ENCODE measurements at regions not wholly inside any gene's neighbourhood (a gene's known extent, or its start where the extent isn't known, plus 50 kb on each side); places are given as distances from the start of the nearest gene placed in this dataset.

DNA sequence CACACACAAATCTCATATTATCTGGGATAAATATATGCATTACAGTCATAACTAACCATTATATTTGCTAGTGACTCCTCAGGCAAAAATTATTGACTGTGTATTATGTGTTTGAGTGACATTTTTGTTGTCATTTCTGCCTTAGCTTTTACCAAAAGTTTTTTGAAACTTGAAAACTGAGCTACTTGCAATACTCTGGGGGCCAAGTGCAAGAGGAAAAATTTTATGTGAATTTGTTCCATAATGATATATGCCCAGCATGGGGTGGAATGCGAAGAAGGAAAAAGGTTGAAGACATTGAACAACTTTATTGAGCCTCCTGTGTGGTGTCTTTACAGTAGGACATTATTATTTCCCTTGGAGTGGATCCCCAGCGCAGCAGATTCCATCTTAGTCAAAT lies 176.8 kb upstream of the FERD3L start:
- Mint-ChIP-seq H3K27ac (no peak overlapping the region), H3K36me3 (ENCODE audit: low read depth) (no peaks in the 10 kb centered on the region), H3K27me3 (no peaks in the 10 kb centered on the region), H3K9me3 (peaks cover 4% of the 10 kb centered on the region), H3K4me3 (no peak overlapping the region), H3K4me1 (no peaks in the 10 kb centered on the region)
- ChIA-PET POLR2A (no interaction called here), CTCF (no interaction called here)
- no peak for DNase-seq

DNA sequence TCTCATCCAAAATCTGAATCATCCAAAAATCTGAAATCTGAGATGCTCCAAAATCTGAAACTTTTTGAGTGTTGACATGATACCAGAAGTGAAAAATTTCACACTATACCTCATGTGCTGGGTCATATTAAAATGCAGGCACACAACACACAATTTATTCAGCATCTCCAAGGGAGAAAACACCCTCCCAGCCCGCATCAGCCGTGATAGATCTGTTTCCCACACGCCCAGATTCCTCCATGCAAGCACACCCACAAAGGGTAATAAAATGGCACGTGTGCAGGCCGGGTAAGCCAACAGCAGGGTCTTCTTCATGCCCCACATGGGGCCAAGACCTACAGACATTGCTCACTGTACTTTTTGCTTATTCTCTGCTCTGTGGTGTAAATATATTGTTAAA lies 173.1 kb upstream of the FERD3L start:
- Mint-ChIP-seq H3K9me3 (peaks cover 4% of the 10 kb centered on the region), H3K4me3 (no peak overlapping the region), H3K27ac (no peak overlapping the region), H3K4me1 (no peaks in the 10 kb centered on the region), H3K27me3 (no peaks in the 10 kb centered on the region), H3K36me3 (ENCODE audit: low read depth) (no peaks in the 10 kb centered on the region)
- no peak for DNase-seq
- CTCF ChIA-PET, result no interaction called here
- POLR2A ChIA-PET, result no interaction called here

DNA sequence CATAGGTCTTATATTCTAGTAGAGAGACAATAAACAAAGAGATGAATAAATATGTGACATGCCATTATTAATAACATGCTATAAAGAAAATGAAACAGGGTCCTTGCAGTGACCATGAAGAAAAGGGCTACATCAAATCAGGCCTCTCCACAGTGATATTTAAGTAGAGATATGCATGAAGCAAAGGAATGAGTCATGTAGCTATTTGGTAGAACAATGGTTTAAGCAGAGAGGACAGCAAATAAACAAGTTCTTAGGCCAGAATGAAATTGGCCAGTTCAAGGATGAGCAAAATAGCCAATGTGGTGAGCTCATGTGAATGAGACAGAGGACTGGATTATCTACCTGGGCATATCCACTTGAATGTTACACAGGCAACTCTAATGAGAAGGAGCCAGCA lies 172.2 kb upstream of the FERD3L start:
- Mint-ChIP-seq H3K4me1 (no peaks in the 10 kb centered on the region), H3K27me3 (no peaks in the 10 kb centered on the region), H3K4me3 (no peak overlapping the region), H3K27ac (no peak overlapping the region), H3K9me3 (peaks cover 4% of the 10 kb centered on the region), H3K36me3 (ENCODE audit: low read depth) (no peaks in the 10 kb centered on the region)
- POLR2A ChIA-PET, result no interaction called here
- no peak for DNase-seq
- CTCF ChIA-PET, result no interaction called here

DNA sequence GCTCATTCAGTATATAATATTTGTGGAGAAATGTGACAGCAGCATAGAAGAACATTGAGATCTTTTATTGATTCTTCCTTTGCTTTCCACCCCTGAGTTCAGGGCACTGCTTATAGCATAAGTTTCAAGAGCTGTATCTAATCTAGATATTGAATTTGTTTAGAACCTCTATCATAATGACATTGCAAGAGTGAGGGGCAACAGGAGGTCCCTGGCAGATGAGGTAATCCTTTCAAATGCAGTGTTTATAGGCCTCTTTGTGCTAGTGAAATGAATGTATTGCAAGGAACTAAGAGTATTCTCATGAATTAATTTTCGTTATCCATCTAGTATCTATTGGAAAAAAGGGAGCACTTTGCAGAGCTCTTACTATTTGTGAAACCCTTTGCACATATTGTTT lies 167.2 kb upstream of the FERD3L start:
- Mint-ChIP-seq H3K4me1 (no peaks in the 10 kb centered on the region), H3K9me3 (peaks cover 2% of the 10 kb centered on the region), H3K4me3 (no peak overlapping the region), H3K36me3 (ENCODE audit: low read depth) (no peaks in the 10 kb centered on the region), H3K27ac (no peak overlapping the region), H3K27me3 (no peaks in the 10 kb centered on the region)
- ChIA-PET CTCF (no interaction called here), POLR2A (no interaction called here)
- no peak for DNase-seq

DNA sequence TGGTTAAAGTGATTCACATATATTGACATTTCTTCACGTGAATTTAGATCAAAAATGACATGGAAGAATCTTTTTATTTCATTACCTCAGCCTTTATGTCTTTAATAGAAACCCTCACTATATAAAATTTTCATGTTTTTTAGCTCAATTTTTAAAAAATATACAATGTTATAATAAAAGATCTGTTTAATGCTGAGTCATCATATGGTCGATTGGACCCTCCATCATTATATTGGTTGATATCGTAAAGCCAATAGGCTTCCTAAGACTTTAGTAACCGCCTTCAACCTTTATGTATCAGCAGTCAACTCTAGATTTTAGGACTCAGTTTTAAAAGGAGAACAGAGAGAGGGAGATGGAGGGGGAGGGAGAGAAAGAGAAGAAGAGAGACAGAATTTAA lies 162.3 kb upstream of the FERD3L start:
- POLR2A ChIA-PET, result no interaction called here
- no peaks in the 10 kb centered on the region for H3K27me3 Mint-ChIP-seq

DNA sequence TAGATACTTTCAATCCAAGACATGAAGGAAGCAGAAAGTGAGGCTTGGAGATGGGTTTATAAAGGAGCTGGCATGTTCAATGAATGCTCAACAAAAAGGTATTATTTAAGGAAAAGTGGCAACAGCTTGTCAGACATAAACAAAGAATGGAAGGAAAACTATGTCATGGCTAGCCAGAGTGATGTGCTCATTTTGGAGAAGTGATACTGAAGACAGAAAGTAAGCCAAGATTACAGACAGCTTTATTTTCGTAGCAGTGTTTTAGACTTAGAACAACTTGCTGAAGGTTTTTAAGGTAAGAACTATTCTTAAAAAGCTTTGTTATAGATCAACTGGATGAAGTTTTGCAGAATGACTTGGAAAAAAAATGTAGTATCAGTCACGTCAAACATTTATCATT lies 160.5 kb upstream of the FERD3L start:
- H3K27me3 Mint-ChIP-seq, result no peaks in the 10 kb centered on the region
- no peak for DNase-seq
- ChIA-PET POLR2A (no interaction called here), CTCF (no interaction called here)
- H3K36me3 Mint-ChIP-seq (ENCODE audit: low read depth), result no peaks in the 10 kb centered on the region
- H3K4me1 Mint-ChIP-seq, result no peaks in the 10 kb centered on the region
- H3K27ac Mint-ChIP-seq, result no peak overlapping the region
- no peak overlapping the region for H3K4me3 Mint-ChIP-seq
- H3K9me3 Mint-ChIP-seq, result peaks cover 2% of the 10 kb centered on the region

More for the DNA sequence above, 162.3 kb upstream of the FERD3L start:
- no peaks in the 10 kb centered on the region for H3K36me3 Mint-ChIP-seq (ENCODE audit: low read depth)
- peaks cover 2% of the 10 kb centered on the region for H3K9me3 Mint-ChIP-seq
- H3K4me3 Mint-ChIP-seq, result no peak overlapping the region
- H3K27ac Mint-ChIP-seq, result no peak overlapping the region
- DNase-seq, result no peak
- CTCF ChIA-PET, result no interaction called here
- no peaks in the 10 kb centered on the region for H3K4me1 Mint-ChIP-seq

DNA sequence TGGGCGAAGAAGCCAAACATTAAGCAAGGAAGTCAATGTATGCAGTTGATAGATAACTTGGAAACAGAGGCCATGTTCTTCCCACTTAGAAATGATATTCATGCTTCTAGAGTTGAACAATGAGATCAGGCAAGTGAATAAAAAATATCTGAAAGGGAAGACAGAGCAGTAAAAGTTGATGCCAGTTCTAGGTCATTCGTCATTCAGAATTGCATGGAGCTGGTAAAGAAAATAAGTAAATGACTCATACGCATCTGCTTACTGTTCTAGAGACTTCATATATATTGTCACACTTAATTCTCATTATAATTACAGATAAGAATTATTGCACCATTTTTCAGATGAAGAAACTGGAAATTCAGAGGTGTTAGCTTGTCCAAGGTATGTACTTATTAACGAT lies 158.9 kb upstream of the FERD3L start:
- ChIA-PET CTCF (no interaction called here), POLR2A (no interaction called here)
- no peak for DNase-seq
- Mint-ChIP-seq H3K36me3 (ENCODE audit: low read depth) (no peaks in the 10 kb centered on the region), H3K9me3 (no peaks in the 10 kb centered on the region), H3K4me1 (no peaks in the 10 kb centered on the region), H3K4me3 (no peak overlapping the region), H3K27me3 (no peaks in the 10 kb centered on the region), H3K27ac (no peak overlapping the region)

DNA sequence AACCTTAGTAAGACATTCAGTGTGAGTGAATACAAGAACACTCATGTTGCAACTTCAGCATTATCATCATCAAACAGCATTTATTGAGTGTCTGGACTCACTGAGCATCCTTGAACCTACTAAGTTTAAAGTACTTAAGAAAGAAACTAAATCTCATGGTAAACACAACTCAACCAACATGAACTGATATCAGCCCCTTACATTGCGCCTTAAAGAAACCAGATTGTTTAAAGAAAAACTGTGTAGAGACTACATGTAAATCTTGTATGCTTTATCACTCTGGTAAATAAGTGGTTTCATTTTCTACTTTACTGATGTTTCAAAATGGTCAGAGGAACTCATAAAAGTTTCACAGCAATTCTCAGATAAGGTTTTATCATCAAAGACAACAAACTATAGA lies 157.5 kb upstream of the FERD3L start:
- no peaks in the 10 kb centered on the region for H3K36me3 Mint-ChIP-seq (ENCODE audit: low read depth)
- H3K4me3 Mint-ChIP-seq, result no peak overlapping the region
- H3K27me3 Mint-ChIP-seq, result no peaks in the 10 kb centered on the region
- CTCF ChIA-PET, result no interaction called here
- no peaks in the 10 kb centered on the region for H3K4me1 Mint-ChIP-seq
- H3K9me3 Mint-ChIP-seq, result peaks cover 4% of the 10 kb centered on the region
- no peak overlapping the region for H3K27ac Mint-ChIP-seq
- no peak for DNase-seq
- POLR2A ChIA-PET, result no interaction called here

DNA sequence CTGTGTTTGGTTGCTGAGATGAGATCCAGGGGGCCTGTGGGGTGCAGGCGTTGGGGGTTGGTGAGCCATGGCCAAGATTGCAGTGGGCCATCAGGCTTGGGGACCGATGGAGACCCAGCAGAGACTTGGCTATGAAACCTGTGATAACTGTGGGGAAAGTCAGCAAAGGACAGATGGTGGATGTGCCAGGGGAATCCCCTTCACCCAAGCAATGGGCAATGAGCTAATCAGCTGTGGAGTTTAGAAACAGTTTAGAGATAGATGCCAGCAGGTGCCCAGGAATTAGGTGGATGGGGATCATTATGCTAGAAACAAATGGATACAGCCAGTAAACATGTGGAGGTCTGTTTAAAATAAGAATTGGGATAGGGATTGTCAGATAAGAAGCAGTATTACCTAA lies 151.4 kb upstream of the FERD3L start:
- no peak for DNase-seq
- POLR2A ChIA-PET, result no interaction called here
- no peaks in the 10 kb centered on the region for H3K4me1 Mint-ChIP-seq
- H3K36me3 Mint-ChIP-seq (ENCODE audit: low read depth), result no peaks in the 10 kb centered on the region
- no peak overlapping the region for H3K4me3 Mint-ChIP-seq
- H3K27ac Mint-ChIP-seq, result no peak overlapping the region
- CTCF ChIA-PET, result no interaction called here
- peaks cover 4% of the 10 kb centered on the region for H3K9me3 Mint-ChIP-seq
- H3K27me3 Mint-ChIP-seq, result no peaks in the 10 kb centered on the region

DNA sequence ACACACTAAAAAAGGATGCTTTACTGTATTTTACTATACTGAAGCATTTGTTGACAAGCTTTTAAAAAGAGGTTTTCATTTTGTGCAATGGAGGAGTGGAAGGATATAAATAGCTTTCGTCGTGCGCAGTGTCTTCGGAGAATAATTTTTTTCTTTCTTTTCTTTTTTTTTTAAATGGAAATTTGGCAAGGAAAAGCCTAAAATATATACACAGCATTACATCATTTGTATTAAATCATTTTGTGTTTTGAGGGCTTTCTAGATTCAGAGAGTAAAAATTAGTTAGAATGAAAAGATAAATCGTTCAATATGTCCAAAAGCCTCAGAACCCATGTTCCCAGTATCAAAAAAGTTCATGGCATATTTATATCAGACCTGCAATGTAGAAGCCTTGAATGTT lies 150.2 kb upstream of the FERD3L start:
- DNase-seq, result no peak
- Mint-ChIP-seq H3K27ac (no peak overlapping the region), H3K27me3 (no peaks in the 10 kb centered on the region), H3K9me3 (peaks cover 4% of the 10 kb centered on the region), H3K4me3 (no peak overlapping the region), H3K4me1 (no peaks in the 10 kb centered on the region), H3K36me3 (ENCODE audit: low read depth) (no peaks in the 10 kb centered on the region)
- ChIA-PET POLR2A (no interaction called here), CTCF (no interaction called here)

DNA sequence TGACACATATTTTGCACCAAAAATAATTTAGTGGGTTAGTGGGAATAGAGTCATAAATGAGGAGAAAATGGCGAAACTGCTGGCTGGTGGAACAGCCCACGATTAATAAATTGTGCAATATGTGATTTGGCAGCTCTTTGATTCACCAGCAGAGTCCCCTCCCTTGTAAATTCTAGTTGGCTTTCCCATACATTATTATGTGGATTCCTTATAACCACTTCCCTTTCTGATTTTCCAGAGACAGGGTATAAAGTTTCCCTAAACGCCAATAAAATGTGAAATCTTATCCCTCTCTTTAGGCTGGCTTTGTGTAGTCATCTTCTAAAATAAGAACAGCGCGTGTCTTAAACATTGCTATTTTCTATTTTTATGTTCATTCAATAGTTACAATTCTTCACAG lies 149.4 kb upstream of the FERD3L start:
- Mint-ChIP-seq H3K36me3 (ENCODE audit: low read depth) (no peaks in the 10 kb centered on the region), H3K4me1 (no peaks in the 10 kb centered on the region), H3K27ac (no peak overlapping the region), H3K27me3 (no peaks in the 10 kb centered on the region), H3K4me3 (no peak overlapping the region), H3K9me3 (peaks cover 4% of the 10 kb centered on the region)
- CTCF ChIA-PET, result no interaction called here
- DNase-seq, result no peak
- POLR2A ChIA-PET, result no interaction called here

DNA sequence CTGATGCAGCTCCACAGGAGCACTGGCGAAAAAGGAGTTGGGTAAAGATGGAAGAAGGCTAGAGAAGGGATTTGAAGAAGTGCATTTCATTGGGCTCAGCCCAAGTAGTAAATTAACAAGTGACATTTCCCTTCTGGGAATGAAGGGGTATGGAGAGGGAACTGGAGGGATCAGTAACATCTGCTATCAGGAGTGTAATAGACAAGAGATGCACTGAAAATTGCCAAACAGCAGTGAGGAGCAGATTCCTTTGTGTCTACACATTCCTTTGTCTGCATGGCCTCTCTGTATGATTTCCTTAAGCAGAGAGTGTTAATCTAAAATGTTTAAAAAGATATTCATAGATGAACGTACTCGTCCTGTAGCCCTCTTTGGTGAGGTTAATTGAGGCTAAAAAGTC lies 148.2 kb upstream of the FERD3L start:
- Mint-ChIP-seq H3K4me3 (no peak overlapping the region), H3K36me3 (ENCODE audit: low read depth) (no peaks in the 10 kb centered on the region), H3K9me3 (peaks cover 3% of the 10 kb centered on the region), H3K4me1 (no peaks in the 10 kb centered on the region), H3K27ac (no peak overlapping the region), H3K27me3 (no peaks in the 10 kb centered on the region)
- POLR2A ChIA-PET, result no interaction called here
- CTCF ChIA-PET, result no interaction called here
- no peak for DNase-seq

DNA sequence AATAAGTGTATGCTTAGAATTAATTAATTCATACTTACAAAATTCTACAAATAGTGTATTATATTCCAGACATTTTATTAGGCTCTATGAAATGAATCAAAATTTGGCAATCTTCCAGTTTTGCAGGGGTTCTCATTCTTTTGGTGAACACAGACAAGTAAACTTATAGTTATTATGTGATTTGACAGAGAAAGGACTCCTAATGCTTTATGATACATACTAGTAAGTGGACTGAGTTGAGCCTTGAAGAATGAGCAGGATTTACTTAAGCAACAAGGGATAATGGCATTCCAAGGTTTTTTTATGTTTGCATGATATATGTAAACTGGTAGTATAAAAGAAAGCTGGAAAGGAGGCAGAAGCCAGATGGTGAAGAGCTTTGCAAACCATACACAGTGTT lies 145.7 kb upstream of the FERD3L start:
- Mint-ChIP-seq H3K27ac (no peak overlapping the region), H3K36me3 (ENCODE audit: low read depth) (no peaks in the 10 kb centered on the region), H3K9me3 (no peaks in the 10 kb centered on the region), H3K4me1 (no peaks in the 10 kb centered on the region), H3K27me3 (no peaks in the 10 kb centered on the region), H3K4me3 (no peak overlapping the region)
- no peak for DNase-seq
- ChIA-PET CTCF (no interaction called here), POLR2A (no interaction called here)

DNA sequence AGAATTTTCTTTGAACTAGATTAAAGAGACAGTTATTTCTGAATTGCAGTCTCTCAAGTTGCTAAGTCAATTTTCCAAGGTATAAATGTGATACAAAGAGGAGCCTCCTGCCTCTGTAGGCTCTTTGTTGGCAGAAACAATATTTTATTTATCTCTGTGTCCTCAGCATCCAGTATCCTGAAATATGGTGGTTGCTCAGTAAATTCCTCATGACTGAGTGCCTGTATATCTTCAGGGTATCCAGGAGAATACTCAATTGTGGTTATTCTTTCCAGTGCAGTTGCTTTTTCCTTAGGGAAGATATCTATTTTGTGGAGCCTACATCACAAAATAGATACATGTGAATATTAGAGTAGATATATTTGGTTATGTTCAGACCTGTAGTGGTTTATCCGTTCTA lies 144.8 kb upstream of the FERD3L start:
- ChIA-PET POLR2A (no interaction called here), CTCF (no interaction called here)
- Mint-ChIP-seq H3K9me3 (no peaks in the 10 kb centered on the region), H3K36me3 (ENCODE audit: low read depth) (no peaks in the 10 kb centered on the region), H3K27ac (no peak overlapping the region), H3K4me1 (no peaks in the 10 kb centered on the region), H3K27me3 (no peaks in the 10 kb centered on the region), H3K4me3 (no peak overlapping the region)
- DNase-seq, result no peak

DNA sequence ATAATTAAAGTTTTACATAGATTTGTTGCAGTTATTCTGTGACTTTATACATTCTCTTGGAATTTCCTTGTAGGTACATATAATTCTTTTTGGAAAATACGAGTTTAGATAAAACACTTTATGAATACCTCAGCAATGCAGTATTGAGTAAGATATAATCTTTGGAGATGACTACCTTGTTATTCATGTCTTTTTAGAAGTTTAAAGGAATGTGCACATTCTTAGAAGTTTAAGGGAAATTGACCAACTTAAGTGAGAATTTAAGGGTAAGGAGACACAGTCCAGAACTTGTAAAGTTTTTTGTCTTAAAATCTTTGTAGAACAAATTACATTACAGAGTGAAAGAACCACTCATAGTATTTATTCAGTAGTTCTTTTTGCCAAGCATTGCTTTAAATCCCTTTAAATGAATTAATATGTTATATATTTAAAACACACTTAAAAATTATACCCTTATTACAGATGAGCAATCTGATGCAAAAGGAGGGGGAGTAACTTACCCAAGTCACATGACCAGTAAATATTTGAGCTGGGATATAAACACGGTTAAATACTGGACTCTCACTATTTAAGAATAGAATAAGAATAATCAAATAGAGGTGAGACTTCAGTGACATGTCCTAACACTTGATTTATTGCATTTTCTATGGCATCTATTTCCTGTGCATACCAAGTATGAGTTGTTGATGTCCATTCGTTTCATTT lies 139.5 kb upstream of the FERD3L start:
- CTCF ChIA-PET, result no interaction called here
- H3K27ac Mint-ChIP-seq, result no peak overlapping the region
- no peak overlapping the region for H3K4me3 Mint-ChIP-seq
- no peak for DNase-seq
- H3K36me3 Mint-ChIP-seq (ENCODE audit: low read depth), result no peaks in the 10 kb centered on the region
- POLR2A ChIA-PET, result no interaction called here
- H3K4me1 Mint-ChIP-seq, result no peaks in the 10 kb centered on the region
- H3K27me3 Mint-ChIP-seq, result no peaks in the 10 kb centered on the region
- no peaks in the 10 kb centered on the region for H3K9me3 Mint-ChIP-seq

All from activated CD4-positive, alpha-beta memory T cell treated with anti-CD3 and anti-CD28 coated beads, Interleukin-2, amount 10 ng/mL, durations not matched to agents 7 days and 5 days (primary cell).